ENCODE measurements at regions not wholly inside any gene's neighbourhood (a gene's known extent, or its start where the extent isn't known, plus 50 kb on each side); places are given as distances from the start of the nearest gene placed in this dataset.

GRCh38 chr16:48025359-48025758 is 130.4 kb downstream of the ABCC12 start:
- H3K27ac ChIP-seq (ENCODE audit: control insufficient read depth, insufficient read depth, low read length): no peak overlapping the region
- H3K36me3 ChIP-seq (ENCODE audit: control insufficient read depth in 2 of 2, extremely low read depth in 1 of 2, insufficient read depth in 2 of 2, low read length in 2 of 2): no peaks in the 10 kb centered on the region
- no peak for TF ChIP-seq EZH2 (IDR thresholded peaks at IDR 0.05; ENCODE audit: low read length)
- TF ChIP-seq, protein P1, sequence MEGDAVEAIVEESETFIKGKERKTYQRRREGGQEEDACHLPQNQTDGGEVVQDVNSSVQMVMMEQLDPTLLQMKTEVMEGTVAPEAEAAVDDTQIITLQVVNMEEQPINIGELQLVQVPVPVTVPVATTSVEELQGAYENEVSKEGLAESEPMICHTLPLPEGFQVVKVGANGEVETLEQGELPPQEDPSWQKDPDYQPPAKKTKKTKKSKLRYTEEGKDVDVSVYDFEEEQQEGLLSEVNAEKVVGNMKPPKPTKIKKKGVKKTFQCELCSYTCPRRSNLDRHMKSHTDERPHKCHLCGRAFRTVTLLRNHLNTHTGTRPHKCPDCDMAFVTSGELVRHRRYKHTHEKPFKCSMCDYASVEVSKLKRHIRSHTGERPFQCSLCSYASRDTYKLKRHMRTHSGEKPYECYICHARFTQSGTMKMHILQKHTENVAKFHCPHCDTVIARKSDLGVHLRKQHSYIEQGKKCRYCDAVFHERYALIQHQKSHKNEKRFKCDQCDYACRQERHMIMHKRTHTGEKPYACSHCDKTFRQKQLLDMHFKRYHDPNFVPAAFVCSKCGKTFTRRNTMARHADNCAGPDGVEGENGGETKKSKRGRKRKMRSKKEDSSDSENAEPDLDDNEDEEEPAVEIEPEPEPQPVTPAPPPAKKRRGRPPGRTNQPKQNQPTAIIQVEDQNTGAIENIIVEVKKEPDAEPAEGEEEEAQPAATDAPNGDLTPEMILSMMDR (optimal IDR thresholded peaks at IDR 0.05 in 1 of 3, IDR thresholded peaks at IDR 0.05 in 1 of 3, conservative IDR thresholded peaks at IDR 0.05 in 1 of 3; ENCODE audit: extremely low read depth in 1 of 3, insufficient read depth in 2 of 3, low read length in 3 of 3): no peak
- H3K9me1 ChIP-seq (ENCODE audit: control insufficient read depth, extremely low read depth, insufficient read depth, low read length): no peaks in the 10 kb centered on the region
- no peaks in the 10 kb centered on the region for H3K27me3 ChIP-seq (ENCODE audit: control insufficient read depth, extremely low read depth, insufficient read depth, low read length)
- H3K79me2 ChIP-seq (ENCODE audit: control insufficient read depth, insufficient read depth, low read length): no peaks in the 10 kb centered on the region
- no peak overlapping the region for H2AFZ ChIP-seq (ENCODE audit: control insufficient read depth, low read length)
- H3K4me3 ChIP-seq (ENCODE audit: control insufficient read depth in 2 of 3, extremely low read depth in 1 of 3, insufficient read depth in 2 of 3, low read depth in 1 of 3, low read length in 3 of 3): no peak overlapping the region
- dilution Hi-C loops (cut with MboI; ENCODE audit: extremely low pct_ligation_motif_present, low sequenced_read_pairs): no loop called here
- no peaks in the 10 kb centered on the region for H3K4me1 ChIP-seq (ENCODE audit: control insufficient read depth, extremely low read depth, insufficient read depth, low read length)
- H3K9ac ChIP-seq (ENCODE audit: control insufficient read depth, extremely low read depth, insufficient read depth, low read length): no peak overlapping the region
- no peaks in the 10 kb centered on the region for H4K20me1 ChIP-seq (ENCODE audit: control insufficient read depth, extremely low read depth, insufficient read depth, low read length)
- DNase-seq (ENCODE audit: low read depth, low spot score) (no peak), FAIRE-seq (no peak)
- no peaks in the 10 kb centered on the region for H3K9me3 ChIP-seq (ENCODE audit: control insufficient read depth, low read depth, low read length)
- no peak overlapping the region for H3K4me2 ChIP-seq (ENCODE audit: control insufficient read depth, extremely low read depth, insufficient read depth, low read depth, low read length)

DNA sequence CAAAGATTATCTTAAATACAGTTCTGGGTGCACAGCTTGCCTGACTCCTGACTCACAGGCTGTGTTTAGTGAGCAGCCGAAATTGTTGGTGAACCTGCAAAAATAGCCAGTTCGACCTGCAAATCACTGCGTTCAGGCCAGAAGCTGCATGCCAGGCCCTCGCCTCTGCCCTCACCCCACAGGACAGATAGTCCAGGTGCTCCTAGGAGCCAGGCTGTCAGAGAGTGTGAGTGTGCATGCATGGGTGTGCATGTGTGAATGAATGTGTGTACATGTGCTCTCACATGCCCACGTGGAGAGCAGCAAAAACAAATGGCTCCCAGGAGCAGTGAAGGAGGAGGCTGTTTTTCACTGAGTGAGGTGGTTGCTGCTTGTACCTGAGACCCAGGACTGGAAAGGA is 131.8 kb downstream of the ABCC12 start:
- no peak overlapping the region for H3K4me3 ChIP-seq (ENCODE audit: control insufficient read depth in 2 of 3, extremely low read depth in 1 of 3, insufficient read depth in 2 of 3, low read depth in 1 of 3, low read length in 3 of 3)
- FAIRE-seq (no peak), DNase-seq (ENCODE audit: low read depth, low spot score) (no peak)
- H3K36me3 ChIP-seq (ENCODE audit: control insufficient read depth in 2 of 2, extremely low read depth in 1 of 2, insufficient read depth in 2 of 2, low read length in 2 of 2): no peaks in the 10 kb centered on the region
- H2AFZ ChIP-seq (ENCODE audit: control insufficient read depth, low read length): no peak overlapping the region
- dilution Hi-C loops (cut with MboI; ENCODE audit: extremely low pct_ligation_motif_present, low sequenced_read_pairs): no loop called here
- H3K27me3 ChIP-seq (ENCODE audit: control insufficient read depth, extremely low read depth, insufficient read depth, low read length): no peaks in the 10 kb centered on the region
- no peak overlapping the region for H3K27ac ChIP-seq (ENCODE audit: control insufficient read depth, insufficient read depth, low read length)
- no peaks in the 10 kb centered on the region for H3K4me1 ChIP-seq (ENCODE audit: control insufficient read depth, extremely low read depth, insufficient read depth, low read length)
- H3K9ac ChIP-seq (ENCODE audit: control insufficient read depth, extremely low read depth, insufficient read depth, low read length): no peak overlapping the region
- H3K9me1 ChIP-seq (ENCODE audit: control insufficient read depth, extremely low read depth, insufficient read depth, low read length): no peaks in the 10 kb centered on the region
- no peaks in the 10 kb centered on the region for H3K9me3 ChIP-seq (ENCODE audit: control insufficient read depth, low read depth, low read length)
- no peak for TF ChIP-seq EZH2 (IDR thresholded peaks at IDR 0.05; ENCODE audit: low read length)
- TF ChIP-seq, protein P1 (optimal IDR thresholded peaks at IDR 0.05 in 1 of 3, IDR thresholded peaks at IDR 0.05 in 1 of 3, conservative IDR thresholded peaks at IDR 0.05 in 1 of 3; ENCODE audit: extremely low read depth in 1 of 3, insufficient read depth in 2 of 3, low read length in 3 of 3): no peak
- H4K20me1 ChIP-seq (ENCODE audit: control insufficient read depth, extremely low read depth, insufficient read depth, low read length): no peaks in the 10 kb centered on the region
- no peaks in the 10 kb centered on the region for H3K79me2 ChIP-seq (ENCODE audit: control insufficient read depth, insufficient read depth, low read length)
- H3K4me2 ChIP-seq (ENCODE audit: control insufficient read depth, extremely low read depth, insufficient read depth, low read depth, low read length): no peak overlapping the region
